Chondrocyte (in vitro differentiated cells): ENCODE measurements at regions not wholly inside any gene's neighbourhood (a gene's known extent, or its start where the extent isn't known, plus 50 kb on each side); places are given as distances from the start of the nearest gene placed in this dataset.

Experiments used
- DNase-seq: peaks from one replicate; pipeline ENCODE4 v3.0.0; 2021; ENCODE audit warnings: mixed read lengths, low spot score
- H3K27ac Mint-ChIP-seq: one replicate; pipeline ENCODE4 v1.8.0; 2021; ENCODE audit warnings: mild to moderate bottlenecking, moderate library complexity, mixed read lengths; ENCODE audit not compliant: unreplicated experiment
- H3K27me3 Mint-ChIP-seq: 2 replicates; pipeline ENCODE4 v1.8.0; 2021; ENCODE audit warnings: low read depth, mixed read lengths
- H3K36me3 Mint-ChIP-seq: 2 replicates; pipeline ENCODE4 v1.8.0; 2021; ENCODE audit warnings: low read depth, mixed read lengths
- H3K4me1 Mint-ChIP-seq: 2 replicates; pipeline ENCODE4 v1.8.0; 2021; ENCODE audit warnings: low read depth, mild to moderate bottlenecking, mixed read lengths
- H3K4me3 Mint-ChIP-seq: one replicate; pipeline ENCODE4 v1.8.0; 2021; ENCODE audit warnings: mild to moderate bottlenecking, moderate library complexity, mixed read lengths; ENCODE audit not compliant: unreplicated experiment
- H3K9me3 Mint-ChIP-seq: 2 replicates; pipeline ENCODE4 v1.8.0; 2021; ENCODE audit warnings: low read depth, mixed read lengths
- TF ChIP-seq, protein P1 (sequence below): fragments of 200-600 bp; sonication (generic); IDR thresholded peaks from 2 replicates; pipeline ENCODE4 v1.5.0; 2021; ENCODE audit warnings: antibody characterized with exemption, mild to moderate bottlenecking, moderate library complexity

DNA sequence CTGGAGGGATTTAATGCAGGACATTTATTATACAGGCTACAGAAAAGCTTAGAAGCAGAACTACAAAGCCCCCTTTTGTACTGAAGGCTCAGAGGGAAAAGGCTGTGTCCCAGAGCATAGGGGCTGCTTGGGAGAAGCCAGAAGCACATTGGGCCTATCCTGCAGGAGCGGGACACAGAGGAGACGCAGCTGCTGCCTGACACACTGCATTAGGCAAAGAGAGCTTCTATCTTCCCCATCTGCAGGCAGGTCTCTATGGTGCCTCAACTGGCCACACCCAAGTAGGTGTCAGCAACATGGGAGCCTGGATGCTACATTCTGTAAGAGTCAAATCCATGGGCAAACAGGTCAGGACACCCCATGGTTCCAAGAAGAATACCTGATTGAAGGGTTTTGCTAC is 595.9 kb downstream of the AJAP1 start:
- no peaks in the 10 kb centered on the region for H3K27me3 Mint-ChIP-seq
- no peaks in the 10 kb centered on the region for H3K4me1 Mint-ChIP-seq
- TF ChIP-seq, protein P1, sequence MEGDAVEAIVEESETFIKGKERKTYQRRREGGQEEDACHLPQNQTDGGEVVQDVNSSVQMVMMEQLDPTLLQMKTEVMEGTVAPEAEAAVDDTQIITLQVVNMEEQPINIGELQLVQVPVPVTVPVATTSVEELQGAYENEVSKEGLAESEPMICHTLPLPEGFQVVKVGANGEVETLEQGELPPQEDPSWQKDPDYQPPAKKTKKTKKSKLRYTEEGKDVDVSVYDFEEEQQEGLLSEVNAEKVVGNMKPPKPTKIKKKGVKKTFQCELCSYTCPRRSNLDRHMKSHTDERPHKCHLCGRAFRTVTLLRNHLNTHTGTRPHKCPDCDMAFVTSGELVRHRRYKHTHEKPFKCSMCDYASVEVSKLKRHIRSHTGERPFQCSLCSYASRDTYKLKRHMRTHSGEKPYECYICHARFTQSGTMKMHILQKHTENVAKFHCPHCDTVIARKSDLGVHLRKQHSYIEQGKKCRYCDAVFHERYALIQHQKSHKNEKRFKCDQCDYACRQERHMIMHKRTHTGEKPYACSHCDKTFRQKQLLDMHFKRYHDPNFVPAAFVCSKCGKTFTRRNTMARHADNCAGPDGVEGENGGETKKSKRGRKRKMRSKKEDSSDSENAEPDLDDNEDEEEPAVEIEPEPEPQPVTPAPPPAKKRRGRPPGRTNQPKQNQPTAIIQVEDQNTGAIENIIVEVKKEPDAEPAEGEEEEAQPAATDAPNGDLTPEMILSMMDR, result no peak
- no peak overlapping the region for H3K27ac Mint-ChIP-seq
- peaks cover 43% of the 10 kb centered on the region for H3K9me3 Mint-ChIP-seq
- H3K4me3 Mint-ChIP-seq, result no peak overlapping the region
- H3K36me3 Mint-ChIP-seq, result peaks cover 2% of the 10 kb centered on the region
- no peak for DNase-seq

DNA sequence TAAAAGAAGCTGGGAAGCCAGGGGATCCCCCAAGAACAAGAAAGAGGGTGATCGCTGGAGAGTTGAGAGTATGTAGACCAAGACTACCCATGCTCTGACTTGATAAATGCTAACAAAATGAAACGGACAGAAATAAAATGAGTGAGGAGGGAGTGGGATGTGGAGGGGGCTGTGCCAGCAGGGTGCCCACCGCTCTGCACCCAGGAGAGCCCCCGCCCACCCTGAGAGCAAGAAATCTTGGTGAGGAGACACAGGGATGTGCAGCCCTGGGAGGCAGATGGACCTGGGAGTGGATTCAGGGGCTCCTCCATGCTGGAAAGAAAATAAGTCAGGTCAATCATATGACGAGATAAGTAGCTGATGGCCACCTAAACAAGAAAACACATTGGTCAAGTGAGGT is 590.9 kb downstream of the AJAP1 start:
- no peak overlapping the region for H3K27ac Mint-ChIP-seq
- no peak for DNase-seq

DNA sequence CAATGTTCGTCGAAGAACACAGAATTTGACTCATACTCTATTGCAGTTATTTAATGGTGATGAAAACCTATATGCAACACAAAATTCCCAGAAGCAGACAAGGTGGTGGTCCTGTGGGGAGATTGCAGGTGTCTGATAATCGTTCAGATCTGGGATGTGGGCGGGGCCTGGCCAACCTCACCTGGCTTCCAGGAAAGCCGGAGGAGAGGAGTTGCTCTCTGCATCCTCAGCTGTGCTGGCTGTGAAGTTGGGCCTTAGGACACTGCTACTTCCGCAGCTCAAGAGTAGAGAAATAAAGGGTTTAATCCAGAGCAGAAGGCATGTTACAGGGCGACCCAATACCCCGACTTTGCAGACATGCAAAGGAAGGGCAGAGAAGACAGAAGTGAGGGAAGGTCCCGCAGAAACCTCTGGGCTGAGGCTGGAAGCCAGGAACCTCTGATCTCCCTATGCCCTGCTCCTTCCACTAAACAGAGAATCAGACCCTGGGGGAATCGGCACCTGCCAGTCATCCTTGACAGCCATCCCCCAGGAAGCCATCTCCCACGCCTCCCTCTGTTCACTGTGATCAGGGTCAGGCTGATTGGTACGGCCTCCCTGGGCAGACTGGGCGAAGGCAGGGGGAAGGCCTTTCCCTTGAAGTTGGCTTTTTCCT is 590.3 kb downstream of the AJAP1 start:
- TF ChIP-seq, protein P1, result no peak
- Mint-ChIP-seq H3K36me3 (peaks cover 2% of the 10 kb centered on the region), H3K27ac (no peak overlapping the region), H3K4me1 (no peaks in the 10 kb centered on the region), H3K27me3 (no peaks in the 10 kb centered on the region), H3K4me3 (no peak overlapping the region), H3K9me3 (peaks cover 48% of the 10 kb centered on the region)
- DNase-seq, result no peak

More for the DNA sequence above, 590.9 kb downstream of the AJAP1 start:
- Mint-ChIP-seq H3K9me3 (peaks cover 48% of the 10 kb centered on the region), H3K4me3 (no peak overlapping the region), H3K36me3 (peaks cover 2% of the 10 kb centered on the region), H3K4me1 (no peaks in the 10 kb centered on the region), H3K27me3 (no peaks in the 10 kb centered on the region)
- TF ChIP-seq, protein P1, result no peak

DNA sequence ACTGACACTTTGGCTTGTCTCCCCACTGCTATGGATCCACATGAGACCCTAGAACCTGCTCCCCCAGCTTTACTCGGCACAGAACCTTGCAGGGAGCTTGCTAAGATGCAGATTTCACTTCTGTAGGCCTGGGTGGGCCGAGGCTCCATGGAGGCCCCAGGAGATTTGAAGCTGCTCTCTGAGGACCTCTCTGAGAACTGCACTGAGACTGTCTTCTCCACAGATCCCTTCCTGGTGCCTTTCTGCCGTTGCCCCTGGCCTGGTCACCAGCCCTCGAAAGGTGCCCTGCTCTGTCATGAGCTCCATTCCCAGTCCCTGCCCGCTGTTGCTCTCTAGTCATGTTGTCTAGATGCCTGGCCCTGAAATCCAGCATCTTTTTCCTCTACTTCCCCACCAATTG is 588.4 kb downstream of the AJAP1 start:
- H3K9me3 Mint-ChIP-seq, result peaks cover 42% of the 10 kb centered on the region
- no peak overlapping the region for H3K4me3 Mint-ChIP-seq
- H3K36me3 Mint-ChIP-seq, result peaks cover 2% of the 10 kb centered on the region
- no peaks in the 10 kb centered on the region for H3K4me1 Mint-ChIP-seq
- TF ChIP-seq, protein P1, result no peak
- DNase-seq, result no peak
- H3K27ac Mint-ChIP-seq, result no peak overlapping the region
- H3K27me3 Mint-ChIP-seq, result no peaks in the 10 kb centered on the region

DNA sequence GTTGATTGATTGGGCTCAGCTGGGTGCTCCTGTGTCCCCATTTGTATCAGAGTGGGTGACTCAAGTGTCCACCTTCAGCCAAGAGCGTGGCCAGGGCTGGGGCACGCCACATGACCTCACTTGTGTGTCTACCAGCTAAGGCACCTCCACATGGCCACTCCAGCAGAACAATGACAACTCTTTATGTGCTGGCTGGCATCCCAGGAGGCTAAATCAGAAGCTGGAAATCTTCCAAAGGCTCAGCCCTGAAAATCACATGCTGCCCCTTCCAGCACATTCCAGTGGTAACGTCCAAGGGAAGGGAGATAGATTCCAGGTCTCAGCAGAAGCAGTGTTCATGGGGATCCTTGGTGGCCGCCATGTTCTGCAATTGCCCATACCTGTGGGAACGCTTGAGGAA is 585.5 kb downstream of the AJAP1 start:
- no peak for DNase-seq
- Mint-ChIP-seq H3K27me3 (no peaks in the 10 kb centered on the region), H3K9me3 (peaks cover 28% of the 10 kb centered on the region), H3K4me1 (no peaks in the 10 kb centered on the region), H3K4me3 (no peak overlapping the region), H3K27ac (no peak overlapping the region), H3K36me3 (no peaks in the 10 kb centered on the region)
- TF ChIP-seq, protein P1, result no peak
